ENCODE measurements at regions not wholly inside any gene's neighbourhood (a gene's known extent, or its start where the extent isn't known, plus 50 kb on each side); places are given as distances from the start of the nearest gene placed in this dataset.
"Not testable (repeated sequence)": the region's sequence is repeated elsewhere in the genome, so short reads cannot be mapped to it uniquely, and the experiment has no call there.

DNA sequence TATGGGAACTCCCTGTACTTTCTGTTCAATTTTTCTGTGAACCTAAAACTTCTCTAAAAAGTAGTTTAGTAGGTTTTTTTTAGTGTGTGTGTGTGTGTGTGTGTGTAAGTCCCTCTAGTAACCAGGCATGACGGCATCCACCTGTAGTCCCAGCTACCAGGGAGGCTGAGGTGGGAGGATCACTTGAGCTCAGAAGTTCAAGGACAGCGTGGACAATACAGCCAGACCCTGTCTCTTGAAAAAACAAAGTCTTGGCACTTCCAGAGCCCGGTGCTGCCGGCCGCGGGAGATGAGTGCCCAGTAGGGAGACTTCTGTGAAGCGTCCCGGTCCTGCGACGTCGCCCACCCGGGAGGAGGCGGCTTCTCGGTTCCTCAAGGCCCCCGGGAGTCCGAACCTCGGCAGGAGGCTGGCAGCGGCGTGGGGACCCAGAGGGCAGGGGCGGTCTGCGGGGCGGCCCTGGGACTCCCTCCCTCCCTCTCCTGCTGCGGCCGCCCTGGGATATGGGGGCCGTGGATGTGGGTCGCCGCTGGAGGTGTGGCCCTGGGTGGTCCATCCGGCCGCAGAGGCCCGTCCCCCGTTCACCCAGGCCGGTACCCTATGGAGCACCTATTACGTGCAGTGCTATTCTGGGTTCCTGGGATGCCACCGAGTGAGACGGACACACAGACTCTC is 78.0 kb upstream of the SIRPG start:
- H3K9ac ChIP-seq (ENCODE audit: low read length), result no peak overlapping the region
- H3K27ac ChIP-seq (ENCODE audit: low read depth, low read length), result no peak overlapping the region
- H3K27me3 ChIP-seq (ENCODE audit: control insufficient read depth in 1 of 2, insufficient read depth in 2 of 2, low read length in 2 of 2), result no peaks in the 10 kb centered on the region
- no peaks in the 10 kb centered on the region for H3K9me3 ChIP-seq (ENCODE audit: low read length)
- H3K4me3 ChIP-seq (ENCODE audit: low read depth in 1 of 2, low read length in 2 of 2), result no peak overlapping the region
- no peaks in the 10 kb centered on the region for H3K4me1 ChIP-seq (ENCODE audit: insufficient read depth, low read length)
- no peaks in the 10 kb centered on the region for H3K36me3 ChIP-seq (ENCODE audit: insufficient read depth, low read length)

DNA sequence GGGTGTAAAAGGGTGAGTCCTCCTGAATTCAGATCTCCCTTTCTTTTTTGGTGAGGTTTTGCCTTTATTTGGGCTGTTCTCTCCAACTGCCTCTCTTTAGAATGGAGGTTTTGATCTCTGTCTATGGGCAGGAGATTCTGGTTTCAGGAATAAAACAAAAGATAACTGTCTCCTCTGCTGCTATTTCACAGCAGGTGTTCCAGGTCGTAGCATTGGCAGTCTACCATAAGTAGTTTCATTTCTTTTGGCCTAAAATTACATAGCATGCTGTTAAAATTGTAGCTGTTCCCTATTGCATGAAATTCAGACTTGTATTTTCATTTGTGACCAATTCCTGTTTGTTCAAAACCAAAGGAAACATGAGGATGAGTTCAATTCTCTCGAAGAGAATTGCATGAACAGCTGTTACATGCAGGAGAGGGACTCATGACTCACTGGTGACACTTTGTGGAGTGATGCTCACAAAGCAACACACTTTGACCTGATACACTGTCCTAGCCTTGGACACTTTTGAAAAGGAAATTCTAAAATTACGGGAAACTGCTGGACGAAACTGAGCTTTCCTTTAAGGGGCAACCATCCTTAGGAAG is 76.8 kb upstream of the SIRPG start:
- Histone ChIP-seq H3K4me1 (ENCODE audit: insufficient read depth, low read length) (no peaks in the 10 kb centered on the region), H3K4me3 (ENCODE audit: low read depth in 1 of 2, low read length in 2 of 2) (no peak overlapping the region), H3K36me3 (ENCODE audit: insufficient read depth, low read length) (no peaks in the 10 kb centered on the region), H3K27ac (ENCODE audit: low read depth, low read length) (no peak overlapping the region), H3K9me3 (ENCODE audit: low read length) (no peaks in the 10 kb centered on the region), H3K27me3 (ENCODE audit: control insufficient read depth in 1 of 2, insufficient read depth in 2 of 2, low read length in 2 of 2) (no peaks in the 10 kb centered on the region), H3K9ac (ENCODE audit: low read length) (no peak overlapping the region)

DNA sequence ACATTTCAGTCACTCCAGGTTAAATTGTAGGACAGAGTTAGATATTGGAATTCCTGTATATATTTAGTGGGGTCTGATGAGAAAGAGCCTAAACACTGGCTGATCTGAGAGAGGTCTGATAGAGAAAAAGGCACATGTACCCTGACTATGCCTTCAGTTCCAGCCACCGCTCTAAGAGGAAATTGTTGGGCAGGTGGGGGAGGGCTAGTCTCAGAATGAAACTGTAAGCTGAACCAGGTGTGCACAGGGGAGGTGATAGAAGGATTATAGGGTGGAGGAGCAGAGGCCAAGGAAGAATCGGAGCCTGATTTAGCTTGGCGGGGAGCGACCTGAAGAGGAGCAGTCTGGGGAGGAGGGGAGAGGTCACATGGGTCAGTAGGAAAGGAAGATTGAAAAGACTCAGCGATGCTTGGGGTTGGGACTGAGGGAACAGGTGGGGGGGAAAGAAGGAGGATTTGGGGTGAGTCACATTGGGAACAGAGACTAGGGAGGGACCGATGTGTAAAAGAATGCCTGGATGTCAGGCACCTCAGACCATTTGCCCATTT is 74.3 kb upstream of the SIRPG start:
- not testable (repeated sequence) for H3K9ac ChIP-seq (ENCODE audit: low read length); H3K9me3 ChIP-seq (ENCODE audit: low read length); H3K36me3 ChIP-seq (ENCODE audit: insufficient read depth, low read length); H3K4me3 ChIP-seq (ENCODE audit: low read depth in 1 of 2, low read length in 2 of 2); H3K27ac ChIP-seq (ENCODE audit: low read depth, low read length); H3K27me3 ChIP-seq (ENCODE audit: control insufficient read depth in 1 of 2, insufficient read depth in 2 of 2, low read length in 2 of 2); H3K4me1 ChIP-seq (ENCODE audit: insufficient read depth, low read length)

DNA sequence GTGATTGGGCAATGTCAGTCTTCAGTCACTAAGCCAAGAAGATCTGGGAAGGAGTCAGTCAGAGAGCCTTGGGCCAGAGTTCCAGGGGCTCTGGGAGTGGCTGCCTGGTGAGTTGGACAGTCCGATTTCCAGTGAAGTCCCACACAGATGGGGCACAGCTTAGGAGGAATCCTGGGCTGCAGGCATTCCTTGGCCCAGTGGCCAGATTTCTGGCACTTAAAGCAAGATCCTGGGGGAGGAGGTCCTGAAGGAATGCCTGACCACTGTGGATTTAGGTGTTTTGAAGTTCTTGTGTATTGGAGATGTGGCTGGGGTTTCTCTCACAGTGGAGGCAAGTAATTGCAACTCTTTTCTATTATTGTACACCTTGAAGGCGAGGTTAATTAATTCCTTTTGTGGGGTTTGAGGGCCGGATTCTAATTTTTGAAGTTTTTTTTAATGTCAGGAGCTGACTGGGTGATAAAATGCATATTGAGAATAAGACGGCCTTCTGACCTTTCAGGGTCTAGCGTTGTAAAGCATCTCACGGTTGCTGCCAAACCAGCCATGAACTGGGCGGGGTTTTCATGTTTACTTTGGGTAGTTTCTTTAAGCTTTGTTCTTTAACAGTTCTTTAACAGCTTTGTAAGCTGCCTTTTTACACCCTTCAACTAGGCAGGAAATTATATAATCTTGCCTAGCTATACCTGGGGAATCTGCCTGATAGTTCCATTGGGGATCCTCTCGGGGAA is 73.6 kb upstream of the SIRPG start:
- H3K9ac ChIP-seq (ENCODE audit: low read length); H3K4me3 ChIP-seq (ENCODE audit: low read depth in 1 of 2, low read length in 2 of 2); H3K27me3 ChIP-seq (ENCODE audit: control insufficient read depth in 1 of 2, insufficient read depth in 2 of 2, low read length in 2 of 2); H3K27ac ChIP-seq (ENCODE audit: low read depth, low read length); H3K9me3 ChIP-seq (ENCODE audit: low read length); H3K36me3 ChIP-seq (ENCODE audit: insufficient read depth, low read length); H3K4me1 ChIP-seq (ENCODE audit: insufficient read depth, low read length): not testable (repeated sequence)

DNA sequence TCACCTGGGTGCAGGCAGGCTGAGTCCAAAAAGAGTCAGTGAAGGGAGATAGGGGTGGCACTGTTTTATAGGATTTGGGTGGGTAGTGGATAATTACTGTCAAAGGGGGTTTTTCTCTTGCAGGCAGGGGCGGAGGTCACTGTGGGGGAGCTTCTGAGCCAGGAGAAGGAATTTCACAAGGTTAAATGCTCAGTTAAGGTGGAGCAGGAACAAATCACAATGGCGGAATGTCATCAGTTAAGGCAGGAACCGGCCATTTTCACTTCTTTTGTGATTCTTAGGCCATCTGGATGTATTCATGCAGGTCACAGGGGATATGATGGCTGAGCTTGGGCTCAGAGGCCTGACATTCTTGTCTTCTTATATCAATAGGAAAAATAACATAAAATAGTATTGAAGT is 69.7 kb upstream of the SIRPG start:
- not testable (repeated sequence) for H3K9me3 ChIP-seq (ENCODE audit: low read length); H3K9ac ChIP-seq (ENCODE audit: low read length); H3K27ac ChIP-seq (ENCODE audit: low read depth, low read length)

DNA sequence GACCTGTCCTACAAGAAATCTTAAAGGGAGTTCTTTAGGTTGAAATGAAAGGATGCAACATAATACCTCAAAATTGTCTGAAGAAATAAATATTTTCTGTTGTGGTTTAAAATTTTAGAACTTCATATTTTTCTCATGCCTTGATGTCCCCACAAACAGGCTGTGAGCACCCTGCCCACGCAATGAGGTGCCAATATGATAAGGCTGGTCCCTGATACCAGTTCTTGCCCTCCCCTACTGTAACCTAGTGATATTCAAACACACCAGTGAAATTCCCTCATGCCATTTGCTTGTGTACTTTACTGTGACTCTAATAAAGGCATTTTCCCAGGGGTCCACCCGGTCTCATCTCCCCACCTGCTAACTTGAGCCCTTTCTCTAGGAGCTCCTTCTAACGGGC is 67.3 kb upstream of the SIRPG start:
- H3K36me3 ChIP-seq (ENCODE audit: insufficient read depth, low read length), result no peaks in the 10 kb centered on the region
- no peak overlapping the region for H3K27ac ChIP-seq (ENCODE audit: low read depth, low read length)
- no peaks in the 10 kb centered on the region for H3K4me1 ChIP-seq (ENCODE audit: insufficient read depth, low read length)
- no peak overlapping the region for H3K9ac ChIP-seq (ENCODE audit: low read length)
- H3K9me3 ChIP-seq (ENCODE audit: low read length), result no peaks in the 10 kb centered on the region
- H3K27me3 ChIP-seq (ENCODE audit: control insufficient read depth in 1 of 2, insufficient read depth in 2 of 2, low read length in 2 of 2), result no peaks in the 10 kb centered on the region
- H3K4me3 ChIP-seq (ENCODE audit: low read depth in 1 of 2, low read length in 2 of 2), result no peak overlapping the region

More for the DNA sequence above, 69.7 kb upstream of the SIRPG start:
- not testable (repeated sequence) for H3K36me3 ChIP-seq (ENCODE audit: insufficient read depth, low read length); H3K4me3 ChIP-seq (ENCODE audit: low read depth in 1 of 2, low read length in 2 of 2); H3K4me1 ChIP-seq (ENCODE audit: insufficient read depth, low read length); H3K27me3 ChIP-seq (ENCODE audit: control insufficient read depth in 1 of 2, insufficient read depth in 2 of 2, low read length in 2 of 2)

DNA sequence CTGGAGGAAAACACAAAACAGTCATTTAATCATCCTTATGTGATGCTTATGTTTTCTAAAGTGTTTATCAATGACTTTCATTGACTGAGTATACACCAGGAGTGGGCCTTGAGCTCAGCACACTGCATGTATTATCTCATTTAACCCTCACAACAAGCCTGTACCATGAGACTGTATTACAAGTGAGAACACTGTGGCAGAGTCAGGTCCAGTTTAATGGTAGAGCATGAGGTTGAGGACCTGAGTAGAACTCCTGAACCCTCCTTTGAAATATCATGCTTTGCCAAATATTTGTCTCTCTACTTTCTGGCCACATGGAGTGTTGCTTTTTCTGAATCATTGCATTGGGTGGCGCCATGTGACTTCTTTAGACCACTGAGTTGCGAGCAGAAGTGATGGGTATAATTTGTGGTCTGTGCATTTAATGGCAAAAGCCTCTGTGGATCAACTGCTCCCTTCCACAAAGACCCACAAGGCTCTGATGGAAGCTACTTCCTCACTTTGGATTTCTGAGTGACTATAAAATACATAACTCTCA is 65.0 kb upstream of the SIRPG start:
- Histone ChIP-seq H3K27me3 (ENCODE audit: control insufficient read depth in 1 of 2, insufficient read depth in 2 of 2, low read length in 2 of 2) (no peaks in the 10 kb centered on the region), H3K4me3 (ENCODE audit: low read depth in 1 of 2, low read length in 2 of 2) (no peak overlapping the region), H3K36me3 (ENCODE audit: insufficient read depth, low read length) (no peaks in the 10 kb centered on the region), H3K4me1 (ENCODE audit: insufficient read depth, low read length) (no peaks in the 10 kb centered on the region), H3K9me3 (ENCODE audit: low read length) (no peaks in the 10 kb centered on the region), H3K27ac (ENCODE audit: low read depth, low read length) (no peak overlapping the region), H3K9ac (ENCODE audit: low read length) (no peak overlapping the region)

DNA sequence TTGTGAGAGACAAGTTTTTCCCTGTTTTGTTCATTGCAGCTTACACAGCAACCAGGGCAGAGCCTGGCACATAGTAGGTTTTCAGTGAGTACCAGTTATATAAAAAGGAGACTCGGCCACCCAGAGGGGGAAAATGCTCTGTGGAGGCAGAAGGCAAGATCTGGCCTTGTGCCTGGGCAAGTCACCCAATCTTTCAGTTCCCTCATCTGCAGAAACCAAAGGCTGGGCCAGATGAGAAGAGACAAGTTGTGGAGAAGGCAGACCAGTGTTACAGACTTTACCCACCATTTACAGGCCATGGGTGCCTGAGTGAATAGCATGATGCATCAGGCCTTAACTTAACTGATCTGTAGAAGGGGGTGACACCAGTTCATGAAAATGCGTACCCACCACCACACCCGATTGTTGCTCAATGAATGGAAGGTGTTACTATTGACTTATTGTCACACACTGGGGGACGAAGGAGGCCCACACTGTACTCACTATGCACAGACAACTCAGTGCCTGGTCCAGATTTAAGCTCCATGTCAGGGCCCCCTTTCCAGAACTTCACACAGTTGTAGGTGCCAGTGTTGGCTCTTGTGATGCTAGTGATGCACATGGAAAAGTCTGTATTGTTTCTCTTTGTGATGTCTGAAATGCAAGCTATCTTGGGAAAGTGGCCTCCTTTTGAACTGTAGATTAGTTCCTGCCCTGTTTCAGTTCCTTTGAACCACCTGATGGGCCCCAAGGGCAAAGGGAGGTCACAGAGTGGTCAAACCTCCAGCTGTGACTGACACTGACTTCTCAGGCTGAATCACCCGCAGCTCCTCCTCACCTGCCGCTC is 64.3 kb upstream of the SIRPG start:
- H3K9ac ChIP-seq (ENCODE audit: low read length), result no peak overlapping the region
- H3K4me3 ChIP-seq (ENCODE audit: low read depth in 1 of 2, low read length in 2 of 2), result no peak overlapping the region
- H3K27ac ChIP-seq (ENCODE audit: low read depth, low read length), result no peak overlapping the region

DNA sequence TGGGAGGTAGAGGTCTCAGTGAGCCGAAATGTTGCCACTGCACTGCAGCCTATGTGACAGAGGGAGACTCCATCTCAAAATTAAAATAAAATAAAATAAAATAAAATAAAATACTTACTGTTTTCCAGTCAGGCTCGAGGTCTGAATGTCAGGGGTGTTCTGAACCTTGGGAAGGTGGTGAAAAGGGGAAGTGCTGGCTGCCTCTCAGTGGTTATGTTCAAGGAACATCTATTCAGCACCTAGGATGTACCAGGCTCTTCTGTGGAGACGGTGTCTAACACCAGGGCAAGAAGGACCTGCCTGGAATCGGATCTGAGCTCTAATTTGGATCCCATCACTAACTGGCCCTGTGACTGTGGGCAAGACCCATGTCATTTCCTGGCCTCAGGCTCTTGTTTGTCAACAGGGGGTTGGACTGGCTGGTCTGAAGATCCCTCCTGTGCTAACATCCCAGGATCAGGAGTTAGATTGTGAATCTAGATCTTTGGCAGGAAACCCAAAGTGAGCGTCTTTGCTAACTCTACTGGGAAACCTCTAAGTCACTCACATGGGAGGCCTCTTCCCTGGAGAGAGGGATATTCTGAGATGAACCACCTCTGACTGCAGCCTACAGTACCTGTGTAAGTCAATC is 63.4 kb upstream of the SIRPG start:
- Histone ChIP-seq H3K9ac (ENCODE audit: low read length) (no peak overlapping the region), H3K27me3 (ENCODE audit: control insufficient read depth in 1 of 2, insufficient read depth in 2 of 2, low read length in 2 of 2) (no peaks in the 10 kb centered on the region), H3K36me3 (ENCODE audit: insufficient read depth, low read length) (no peaks in the 10 kb centered on the region), H3K9me3 (ENCODE audit: low read length) (no peaks in the 10 kb centered on the region), H3K4me1 (ENCODE audit: insufficient read depth, low read length) (no peaks in the 10 kb centered on the region), H3K4me3 (ENCODE audit: low read depth in 1 of 2, low read length in 2 of 2) (no peak overlapping the region), H3K27ac (ENCODE audit: low read depth, low read length) (no peak overlapping the region)

More for the DNA sequence above, 64.3 kb upstream of the SIRPG start:
- no peaks in the 10 kb centered on the region for H3K4me1 ChIP-seq (ENCODE audit: insufficient read depth, low read length)
- H3K9me3 ChIP-seq (ENCODE audit: low read length), result no peaks in the 10 kb centered on the region
- no peaks in the 10 kb centered on the region for H3K36me3 ChIP-seq (ENCODE audit: insufficient read depth, low read length)
- no peaks in the 10 kb centered on the region for H3K27me3 ChIP-seq (ENCODE audit: control insufficient read depth in 1 of 2, insufficient read depth in 2 of 2, low read length in 2 of 2)

DNA sequence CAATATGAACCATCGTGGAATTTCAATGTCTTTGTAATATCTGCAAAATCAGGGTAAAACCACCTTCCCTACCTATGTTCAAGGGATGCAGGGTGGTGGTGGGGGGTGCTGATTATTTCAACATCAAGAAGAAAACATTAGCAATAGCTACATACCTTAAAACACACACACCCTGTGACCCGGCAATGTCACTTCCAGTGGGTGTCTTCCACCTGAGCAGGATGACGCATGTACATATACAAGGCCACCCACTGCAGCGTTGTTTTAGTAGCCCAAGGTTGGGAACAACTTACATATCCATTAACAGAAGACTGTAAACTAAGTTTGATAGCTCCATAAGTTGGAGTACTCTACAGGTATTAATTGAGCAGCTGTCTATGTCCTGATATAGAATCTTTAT is 62.6 kb upstream of the SIRPG start:
- Histone ChIP-seq H3K9ac (ENCODE audit: low read length) (no peak overlapping the region), H3K4me3 (ENCODE audit: low read depth in 1 of 2, low read length in 2 of 2) (no peak overlapping the region), H3K4me1 (ENCODE audit: insufficient read depth, low read length) (no peaks in the 10 kb centered on the region), H3K9me3 (ENCODE audit: low read length) (no peaks in the 10 kb centered on the region), H3K36me3 (ENCODE audit: insufficient read depth, low read length) (no peaks in the 10 kb centered on the region), H3K27ac (ENCODE audit: low read depth, low read length) (no peak overlapping the region), H3K27me3 (ENCODE audit: control insufficient read depth in 1 of 2, insufficient read depth in 2 of 2, low read length in 2 of 2) (no peaks in the 10 kb centered on the region)
